HUES64 (cell line): ENCODE measurements at regions not wholly inside any gene's neighbourhood (a gene's known extent, or its start where the extent isn't known, plus 50 kb on each side); places are given as distances from the start of the nearest gene placed in this dataset.

Experiments used
- H3K27ac ChIP-seq: 2 replicates; pipeline ENCODE4 v1.7.0; 2013; ENCODE audit warnings: low read depth, low read length, inconsistent platforms
- H3K27me3 ChIP-seq: 2 replicates; pipeline ENCODE4 v1.6.1; 2013; ENCODE audit warnings: mild to moderate bottlenecking, low read length; ENCODE audit not compliant: insufficient read depth
- H3K36me3 ChIP-seq: 2 replicates; pipeline ENCODE4 v1.6.1; 2013; ENCODE audit warnings: mild to moderate bottlenecking, low read length; ENCODE audit not compliant: insufficient read depth
- H3K4me1 ChIP-seq: 2 replicates; pipeline ENCODE4 v1.6.1; 2013; ENCODE audit warnings: mild to moderate bottlenecking, low read length, moderate library complexity; ENCODE audit not compliant: insufficient read depth
- H3K4me3 ChIP-seq: 2 replicates; pipeline ENCODE4 v1.5.1; 2013; ENCODE audit warnings: mild to moderate bottlenecking, low read length, moderate library complexity
- H3K9ac ChIP-seq: 2 replicates; pipeline ENCODE4 v1.6.1; 2013; ENCODE audit warnings: mild to moderate bottlenecking, low read depth, low read length
- H3K9me3 ChIP-seq: 2 replicates; pipeline ENCODE4 v1.6.1; 2013; ENCODE audit warnings: low read depth, low read length; ENCODE audit not compliant: insufficient read depth
- WGBS: fragments of 150-250, 120-280 bp; methylation state at CpG from one replicate; pipeline ENCODE4 v1.1.7; 2013; ENCODE audit warnings: missing lambda C conversion rate; 5-methylcytosine and 5-hydroxymethylcytosine counted together

DNA sequence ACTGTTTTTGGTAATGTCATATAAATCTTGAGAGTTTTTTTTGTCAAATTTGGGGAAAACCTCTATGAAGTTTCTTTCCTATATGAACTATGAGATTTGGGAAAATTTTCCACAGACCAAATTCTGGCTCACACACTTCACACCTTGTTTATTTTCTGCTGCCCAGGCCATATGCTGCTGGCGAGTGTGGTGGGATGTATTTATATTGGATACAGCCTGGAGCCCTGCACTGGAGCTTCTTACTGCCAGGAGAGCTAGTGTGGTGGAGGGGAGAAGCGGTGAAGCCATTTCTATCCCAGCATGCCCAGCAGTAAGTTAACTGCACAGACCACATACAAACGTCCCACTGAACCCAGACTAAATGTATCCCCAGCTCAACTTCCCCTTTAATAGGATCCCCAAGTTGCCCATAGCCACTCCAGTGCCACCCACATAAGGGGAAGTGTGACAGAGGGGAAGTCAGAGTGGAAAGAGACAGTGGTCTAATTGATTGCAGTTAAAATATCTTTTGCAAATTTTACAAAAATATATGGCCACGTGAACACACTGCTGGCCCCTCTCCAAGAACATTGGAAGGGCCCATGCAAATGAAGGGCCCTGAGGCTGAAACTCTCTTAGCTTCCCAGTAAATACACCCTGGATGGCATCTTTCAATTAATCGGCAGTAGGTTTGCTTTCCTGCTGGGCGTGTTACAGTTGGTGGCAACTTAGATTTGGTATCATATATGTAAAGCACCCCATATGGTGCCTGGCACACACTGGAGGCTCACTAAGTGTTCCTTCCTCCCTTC lies 146.6 kb upstream of the ITGA6 start:
- peaks cover 10% of the 10 kb centered on the region; the same call in 1 of the 2 replicates for H3K9me3 ChIP-seq
- no peak overlapping the region for H3K4me3 ChIP-seq
- 83% methylated on average over 6 of the region's 6 CpGs for WGBS
- no peaks in the 10 kb centered on the region for H3K36me3 ChIP-seq
- no peaks in the 10 kb centered on the region for H3K27me3 ChIP-seq
- no peak overlapping the region for H3K27ac ChIP-seq
- no peak overlapping the region for H3K9ac ChIP-seq
- peaks cover 26% of the 10 kb centered on the region for H3K4me1 ChIP-seq

DNA sequence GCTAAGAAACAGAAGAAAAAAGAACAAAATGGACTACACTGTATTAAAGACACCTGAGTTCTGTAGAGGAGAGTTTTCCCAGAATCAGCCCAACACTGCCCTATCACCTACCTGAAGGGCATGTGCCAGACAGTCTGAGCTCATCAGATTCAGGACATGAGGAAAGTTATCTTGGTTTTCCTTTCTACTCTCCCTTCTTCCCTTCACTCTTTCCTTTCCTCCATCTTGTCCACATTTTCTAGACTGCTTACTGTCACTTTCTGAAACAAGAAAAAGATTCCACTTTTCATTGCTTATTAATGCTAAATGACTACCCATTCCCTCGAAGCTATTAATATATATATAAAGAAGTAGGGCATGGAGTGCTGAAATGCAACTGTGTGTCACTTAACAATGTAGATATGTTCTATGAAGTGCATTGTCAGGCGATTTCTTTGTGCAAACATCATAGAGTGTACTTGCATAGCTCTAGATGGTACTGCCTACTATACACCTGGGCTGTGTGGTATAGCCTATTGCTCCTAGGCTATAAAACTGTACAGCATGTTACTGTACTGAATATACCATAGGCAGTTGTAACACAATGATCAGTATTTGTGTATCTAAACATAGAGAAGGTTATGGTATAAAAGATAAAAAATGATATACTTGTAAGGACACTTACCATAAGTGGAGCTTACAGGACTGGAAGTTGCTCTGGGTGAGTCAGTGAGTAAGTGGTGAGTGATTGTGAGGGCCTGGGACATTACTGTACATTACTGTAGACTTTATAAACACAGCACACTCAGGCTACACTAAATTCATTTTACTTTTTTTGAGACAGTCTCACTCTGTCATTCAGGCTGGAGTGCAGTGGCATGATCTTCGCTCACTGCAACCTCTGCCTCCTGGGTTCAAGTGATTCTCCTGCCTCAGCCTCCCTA lies 145.5 kb upstream of the ITGA6 start:
- peaks cover 27% of the 10 kb centered on the region for H3K4me1 ChIP-seq
- H3K27ac ChIP-seq, result no peak overlapping the region
- peaks cover 6% of the 10 kb centered on the region; the same call in 1 of the 2 replicates for H3K9me3 ChIP-seq
- WGBS, result 95% methylated on average over 2 of the region's 3 CpGs
- H3K4me3 ChIP-seq, result no peak overlapping the region
- no peak overlapping the region for H3K9ac ChIP-seq
- H3K27me3 ChIP-seq, result no peaks in the 10 kb centered on the region
- no peaks in the 10 kb centered on the region for H3K36me3 ChIP-seq

DNA sequence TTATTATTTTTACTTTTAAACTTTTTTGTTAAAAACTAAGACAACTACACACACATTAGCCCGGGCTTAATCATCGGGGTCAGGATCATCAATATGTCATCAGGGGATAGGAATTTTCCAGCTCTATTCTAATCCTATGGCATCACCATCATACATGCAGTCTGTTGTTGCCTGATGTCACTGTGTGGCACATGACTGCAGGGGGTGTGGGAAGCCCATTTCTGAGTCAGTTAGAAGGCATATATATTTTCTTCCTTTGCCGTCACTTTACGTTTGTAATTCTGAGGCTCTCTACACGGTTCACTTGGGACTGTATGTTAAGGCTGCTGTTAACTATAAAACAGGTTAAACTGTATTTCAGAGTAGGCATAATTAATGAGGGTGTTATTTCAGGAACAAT lies 144.4 kb upstream of the ITGA6 start:
- H3K9ac ChIP-seq, result no peak overlapping the region
- no peaks in the 10 kb centered on the region for H3K36me3 ChIP-seq
- H3K27ac ChIP-seq, result no peak overlapping the region
- no peaks in the 10 kb centered on the region for H3K27me3 ChIP-seq
- no peaks in the 10 kb centered on the region for H3K9me3 ChIP-seq
- H3K4me3 ChIP-seq, result no peak overlapping the region
- WGBS, result 97% methylated on average over 5 of the region's 5 CpGs
- peaks cover 27% of the 10 kb centered on the region for H3K4me1 ChIP-seq

GRCh38 chr2:172283476-172283875 lies 143.9 kb upstream of the ITGA6 start:
- Histone ChIP-seq H3K4me1 (peaks cover 27% of the 10 kb centered on the region), H3K9ac (no peak overlapping the region), H3K27ac (no peak overlapping the region), H3K4me3 (no peak overlapping the region), H3K36me3 (no peaks in the 10 kb centered on the region), H3K27me3 (no peaks in the 10 kb centered on the region), H3K9me3 (no peaks in the 10 kb centered on the region)
- WGBS, result 90% methylated on average over 5 of the region's 5 CpGs

DNA sequence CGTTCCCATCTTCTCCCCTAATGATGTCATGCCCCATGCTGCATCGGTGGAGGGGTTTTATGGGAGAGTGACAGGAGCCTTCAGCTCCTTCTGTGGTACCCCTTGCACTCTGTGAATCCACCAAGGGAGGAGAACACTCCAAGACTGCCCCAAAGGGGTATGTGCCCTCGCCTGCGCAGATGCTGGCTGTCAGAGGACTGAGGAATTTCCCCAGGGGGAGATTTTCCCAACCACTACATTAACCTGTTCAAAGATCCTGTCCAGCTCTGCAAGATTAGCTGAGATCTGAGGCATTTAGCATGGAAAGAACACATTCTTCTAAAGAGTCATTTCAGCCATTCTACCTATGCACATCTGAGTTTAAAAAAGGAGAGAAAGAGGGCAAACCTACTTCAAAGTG lies 143.2 kb upstream of the ITGA6 start:
- no peaks in the 10 kb centered on the region for H3K27me3 ChIP-seq
- H3K4me3 ChIP-seq, result no peak overlapping the region
- H3K9me3 ChIP-seq, result no peaks in the 10 kb centered on the region
- no peak overlapping the region for H3K9ac ChIP-seq
- H3K4me1 ChIP-seq, result peaks cover 27% of the 10 kb centered on the region
- H3K27ac ChIP-seq, result no peak overlapping the region
- H3K36me3 ChIP-seq, result no peaks in the 10 kb centered on the region
- 98% methylated on average over 3 of the region's 4 CpGs for WGBS

GRCh38 chr2:172285010-172285621 lies 142.3 kb upstream of the ITGA6 start:
- peak overlapping the region; percentile 23 for H3K27ac ChIP-seq
- H3K4me1 ChIP-seq, result peaks cover 27% of the 10 kb centered on the region
- WGBS, result 50% methylated on average over 5 of the region's 5 CpGs
- no peak overlapping the region for H3K9ac ChIP-seq
- no peak overlapping the region for H3K4me3 ChIP-seq
- H3K27me3 ChIP-seq, result no peaks in the 10 kb centered on the region
- no peaks in the 10 kb centered on the region for H3K9me3 ChIP-seq
- H3K36me3 ChIP-seq, result no peaks in the 10 kb centered on the region

GRCh38 chr2:172285760-172286159 lies 141.6 kb upstream of the ITGA6 start:
- H3K27me3 ChIP-seq, result no peaks in the 10 kb centered on the region
- H3K36me3 ChIP-seq, result no peaks in the 10 kb centered on the region
- H3K4me3 ChIP-seq, result no peak overlapping the region
- no peak overlapping the region for H3K27ac ChIP-seq
- H3K9ac ChIP-seq, result no peak overlapping the region
- WGBS, result 73% methylated on average over 9 of the region's 9 CpGs
- H3K4me1 ChIP-seq, result peaks cover 27% of the 10 kb centered on the region
- H3K9me3 ChIP-seq, result no peaks in the 10 kb centered on the region

- Histone ChIP-seq H3K27me3 (no peaks in the 10 kb centered on the region), H3K36me3 (no peaks in the 10 kb centered on the region), H3K4me1 (peaks cover 27% of the 10 kb centered on the region), H3K4me3 (no peak overlapping the region), H3K27ac (no peak overlapping the region), H3K9me3 (no peaks in the 10 kb centered on the region), H3K9ac (no peak overlapping the region)
Measured at GRCh38 chr2:172287190-172287589, 140.2 kb upstream of the ITGA6 start.

- H3K27me3 ChIP-seq, result no peaks in the 10 kb centered on the region
Measured at GRCh38 chr2:172287605-172288315, 139.6 kb upstream of the ITGA6 start.

GRCh38 chr2:172288603-172289002 lies 138.8 kb upstream of the ITGA6 start:
- no peak overlapping the region for H3K27ac ChIP-seq
- no peaks in the 10 kb centered on the region for H3K9me3 ChIP-seq
- H3K4me3 ChIP-seq, result no peak overlapping the region
- no peaks in the 10 kb centered on the region for H3K27me3 ChIP-seq
- H3K36me3 ChIP-seq, result no peaks in the 10 kb centered on the region
- peaks cover 21% of the 10 kb centered on the region for H3K4me1 ChIP-seq
- H3K9ac ChIP-seq, result no peak overlapping the region
- WGBS, result 88% methylated on average over 1 of the region's 1 CpG

More at GRCh38 chr2:172287605-172288315, 139.6 kb upstream of the ITGA6 start:
- H3K36me3 ChIP-seq, result no peaks in the 10 kb centered on the region
- H3K4me1 ChIP-seq, result peaks cover 27% of the 10 kb centered on the region
- H3K27ac ChIP-seq, result no peak overlapping the region
- WGBS, result 96% methylated on average over 6 of the region's 6 CpGs
- no peak overlapping the region for H3K4me3 ChIP-seq
- H3K9ac ChIP-seq, result no peak overlapping the region
- no peaks in the 10 kb centered on the region for H3K9me3 ChIP-seq
